ENCODE measurements at regions not wholly inside any gene's neighbourhood (a gene's known extent, or its start where the extent isn't known, plus 50 kb on each side); places are given as distances from the start of the nearest gene placed in this dataset.
"Not testable (repeated sequence)": the region's sequence is repeated elsewhere in the genome, so short reads cannot be mapped to it uniquely, and the experiment has no call there.

- no peaks in the 10 kb centered on the region for H3K9me3 Mint-ChIP-seq (ENCODE audit: low read depth)
Observed at GRCh38 chr16:48059936-48060335, 95.9 kb downstream of the ABCC12 start.

GRCh38 chr16:48059190-48059589 is 96.6 kb downstream of the ABCC12 start:
- peak; percentile 93 for DNase-seq (ENCODE audit: low spot score)
- not testable (repeated sequence) for H3K4me3 Mint-ChIP-seq (ENCODE audit: unreplicated experiment); H3K9me3 Mint-ChIP-seq (ENCODE audit: low read depth); H3K36me3 Mint-ChIP-seq (ENCODE audit: low read depth); H3K27ac Mint-ChIP-seq (ENCODE audit: unreplicated experiment); H3K27me3 Mint-ChIP-seq (ENCODE audit: low read depth); H3K4me1 Mint-ChIP-seq (ENCODE audit: low read depth)

More at GRCh38 chr16:48059936-48060335, 95.9 kb downstream of the ABCC12 start:
- H3K4me1 Mint-ChIP-seq (ENCODE audit: low read depth) = peaks cover 4% of the 10 kb centered on the region
- TF ChIP-seq CTCF (IDR thresholded peaks at IDR 0.05) = no peak
- peaks cover 2% of the 10 kb centered on the region for H3K36me3 Mint-ChIP-seq (ENCODE audit: low read depth)
- H3K27me3 Mint-ChIP-seq (ENCODE audit: low read depth) = peaks cover 6% of the 10 kb centered on the region
- no peak for DNase-seq (ENCODE audit: low spot score)
- H3K27ac Mint-ChIP-seq (ENCODE audit: unreplicated experiment) = no peak overlapping the region
- no peak overlapping the region for H3K4me3 Mint-ChIP-seq (ENCODE audit: unreplicated experiment)

GRCh38 chr16:48057048-48057447 is 98.7 kb downstream of the ABCC12 start:
- H3K27me3 Mint-ChIP-seq (ENCODE audit: low read depth) = peaks cover 2% of the 10 kb centered on the region
- H3K27ac Mint-ChIP-seq (ENCODE audit: unreplicated experiment) = no peak overlapping the region
- H3K9me3 Mint-ChIP-seq (ENCODE audit: low read depth) = no peaks in the 10 kb centered on the region

GRCh38 chr16:48054881-48055601 is 100.8 kb downstream of the ABCC12 start:
- peaks cover 26% of the 10 kb centered on the region for H3K4me1 Mint-ChIP-seq (ENCODE audit: low read depth)

More at GRCh38 chr16:48057048-48057447, 98.7 kb downstream of the ABCC12 start:
- H3K4me1 Mint-ChIP-seq (ENCODE audit: low read depth) = peaks cover 26% of the 10 kb centered on the region
- H3K36me3 Mint-ChIP-seq (ENCODE audit: low read depth) = no peaks in the 10 kb centered on the region
- H3K4me3 Mint-ChIP-seq (ENCODE audit: unreplicated experiment) = no peak overlapping the region
- DNase-seq (ENCODE audit: low spot score) = no peak
- TF ChIP-seq CTCF (IDR thresholded peaks at IDR 0.05) = no peak

GRCh38 chr16:48053418-48053745 is 102.4 kb downstream of the ABCC12 start:
- TF ChIP-seq CTCF (IDR thresholded peaks at IDR 0.05) = peak; percentile 15
- DNase-seq (ENCODE audit: low spot score) = no peak
- Mint-ChIP-seq H3K27ac (ENCODE audit: unreplicated experiment) (no peak overlapping the region), H3K9me3 (ENCODE audit: low read depth) (no peaks in the 10 kb centered on the region), H3K27me3 (ENCODE audit: low read depth) (peaks cover 11% of the 10 kb centered on the region), H3K4me3 (ENCODE audit: unreplicated experiment) (no peak overlapping the region), H3K36me3 (ENCODE audit: low read depth) (no peaks in the 10 kb centered on the region), H3K4me1 (ENCODE audit: low read depth) (peaks cover 26% of the 10 kb centered on the region)

More at GRCh38 chr16:48054881-48055601, 100.8 kb downstream of the ABCC12 start:
- Mint-ChIP-seq H3K4me3 (ENCODE audit: unreplicated experiment) (peak overlapping the region; percentile 10), H3K27ac (ENCODE audit: unreplicated experiment) (no peak overlapping the region), H3K36me3 (ENCODE audit: low read depth) (no peaks in the 10 kb centered on the region), H3K27me3 (ENCODE audit: low read depth) (peaks cover 4% of the 10 kb centered on the region), H3K9me3 (ENCODE audit: low read depth) (no peaks in the 10 kb centered on the region)
- peak; percentile 90 for TF ChIP-seq CTCF (IDR thresholded peaks at IDR 0.05)
- no peak for DNase-seq (ENCODE audit: low spot score)
